A204.1 (cell line): ENCODE measurements at regions not wholly inside any gene's neighbourhood (a gene's known extent, or its start where the extent isn't known, plus 50 kb on each side); places are given as distances from the start of the nearest gene placed in this dataset.

Experiments used
- FAIRE-seq: peaks from 2 replicates; lab custom pipeline; 2012; peaks lifted over from hg19 to GRCh38; lab: Jason Lieb, UNC

DNA sequence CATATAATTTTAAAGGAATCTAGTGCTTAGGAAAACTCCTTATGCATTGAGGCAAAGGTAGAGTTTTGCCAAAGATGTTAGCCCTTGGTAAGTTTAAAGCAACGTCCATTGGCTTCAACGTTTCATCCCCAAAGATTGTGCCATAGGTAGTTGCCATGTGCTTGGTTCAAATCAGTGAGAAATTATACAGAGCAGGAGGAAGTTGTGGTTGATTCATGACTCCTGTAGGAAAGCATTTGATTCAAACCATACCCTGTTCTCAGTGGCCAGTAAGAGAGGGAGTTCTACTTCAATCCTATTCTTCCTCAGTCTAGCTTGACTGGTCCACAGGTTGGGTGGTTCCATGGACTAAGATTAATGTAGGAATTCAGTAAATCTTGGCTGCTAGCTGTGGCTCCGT, 535.6 kb downstream of the QKI start:
- FAIRE-seq, result no peak

DNA sequence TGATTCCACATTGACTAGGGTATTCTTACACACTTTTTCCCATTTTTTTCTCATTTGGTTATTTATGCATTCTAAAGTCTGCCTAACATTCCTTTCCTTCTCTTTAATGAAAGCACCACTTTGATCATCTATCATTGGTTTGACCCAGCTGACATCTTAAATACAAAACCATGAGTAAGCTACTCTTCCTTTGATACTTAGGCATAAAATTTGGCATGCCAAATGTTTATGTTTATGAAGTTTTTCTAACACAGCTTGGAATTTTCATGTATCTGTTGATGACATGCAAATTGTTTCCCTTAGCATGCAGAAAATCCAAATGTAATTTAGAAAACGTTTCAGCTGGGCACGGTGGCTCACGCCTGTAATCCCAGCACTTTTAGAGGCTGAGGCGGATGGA, 534.9 kb downstream of the QKI start:
- FAIRE-seq, result no peak

DNA sequence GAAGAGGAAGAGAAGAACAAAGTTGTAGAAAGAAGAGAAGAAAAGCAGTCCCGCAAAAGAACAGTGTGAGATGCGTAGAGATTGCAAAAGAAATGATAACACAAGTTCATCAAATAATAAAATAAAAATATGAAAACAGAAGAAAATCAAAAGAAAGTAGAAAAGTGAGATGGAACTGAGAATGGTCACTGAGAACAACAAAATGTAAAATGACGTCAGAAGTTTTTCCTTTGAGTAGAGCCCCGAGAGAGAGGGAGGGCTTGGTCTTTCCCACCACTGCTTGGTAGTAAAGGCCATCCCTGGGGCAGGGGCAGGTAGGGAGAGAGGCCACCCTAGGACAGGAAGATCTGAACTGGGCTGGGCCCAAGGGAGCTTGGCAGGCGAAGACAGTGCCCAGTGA, 533.7 kb downstream of the QKI start:
- no peak for FAIRE-seq

DNA sequence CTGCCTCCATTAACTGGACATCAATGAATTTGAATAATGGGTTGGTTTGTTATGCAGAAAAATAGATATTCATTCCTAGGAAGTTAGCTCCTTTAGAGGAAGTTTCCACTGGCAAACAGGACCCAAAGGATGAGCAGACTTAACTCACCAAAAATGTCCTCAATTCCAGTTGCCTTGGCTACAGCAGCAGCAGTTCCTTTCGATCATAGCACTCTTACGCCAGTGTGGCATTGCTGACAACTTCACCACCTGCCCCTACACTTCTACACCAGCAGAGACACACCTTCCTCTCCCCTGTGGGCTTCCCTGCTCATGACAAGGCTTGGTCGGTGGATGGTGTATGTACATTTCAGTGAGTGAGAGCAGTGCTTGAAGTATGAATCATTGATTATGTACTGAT, 532.8 kb downstream of the QKI start:
- no peak for FAIRE-seq

DNA sequence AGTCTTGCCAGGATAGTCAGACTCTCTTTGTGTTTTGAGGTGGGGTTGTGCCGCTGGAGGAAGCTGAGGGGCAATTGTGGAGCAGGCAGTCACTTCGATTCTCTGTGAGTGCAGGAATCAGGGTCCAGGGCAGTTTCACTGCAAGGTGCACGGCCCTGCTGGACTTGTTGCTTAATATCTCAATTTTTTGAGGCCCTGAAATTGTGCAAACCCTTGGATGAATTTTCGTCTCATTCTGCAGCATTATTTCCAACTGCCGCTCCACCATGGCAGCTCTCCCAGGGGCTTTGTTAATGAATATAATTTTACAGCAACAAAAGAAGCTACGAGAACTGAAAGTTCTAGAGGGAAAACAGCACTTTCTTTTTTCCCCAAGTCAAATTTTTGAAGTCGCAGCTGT, 531.9 kb downstream of the QKI start:
- FAIRE-seq, result no peak

DNA sequence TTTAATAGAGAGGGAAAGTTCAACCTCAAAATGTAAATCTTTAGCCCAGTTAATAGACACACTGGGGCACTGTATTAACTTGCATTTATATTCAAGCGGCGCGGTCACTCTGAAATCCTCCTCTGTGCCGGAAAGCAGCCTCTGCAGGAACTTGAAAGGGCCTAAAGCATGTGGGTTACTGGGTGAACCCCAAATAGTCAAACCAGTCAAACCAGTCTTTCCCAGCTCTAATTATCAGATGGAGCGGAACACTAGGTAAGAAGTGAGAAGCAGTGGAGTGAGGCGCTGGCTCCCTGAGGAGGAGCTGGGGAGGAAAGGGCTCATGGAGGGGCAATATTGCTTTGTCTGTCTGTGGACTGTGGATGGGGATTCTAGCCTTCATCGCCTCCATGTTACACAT, 531.3 kb downstream of the QKI start:
- no peak for FAIRE-seq

DNA sequence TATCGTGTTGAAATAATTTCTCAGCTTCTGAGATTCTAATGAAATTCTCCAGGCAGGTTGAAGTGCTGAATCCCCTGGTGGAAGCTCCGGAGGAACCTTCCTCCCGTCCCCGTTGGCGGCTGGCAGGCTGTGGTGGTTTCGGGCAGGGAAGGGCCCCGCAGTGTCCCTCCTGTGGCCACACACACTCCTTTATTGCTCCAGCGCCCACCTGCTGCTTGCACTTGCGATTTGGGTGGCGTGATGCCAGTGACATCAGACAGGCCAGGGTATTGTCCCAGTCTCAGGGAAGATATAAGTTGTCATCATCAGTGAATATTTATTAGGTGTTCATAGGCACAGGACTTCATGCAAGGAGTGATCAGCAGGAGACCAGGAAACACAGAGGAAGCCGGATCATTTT, 530.4 kb downstream of the QKI start:
- no peak for FAIRE-seq

DNA sequence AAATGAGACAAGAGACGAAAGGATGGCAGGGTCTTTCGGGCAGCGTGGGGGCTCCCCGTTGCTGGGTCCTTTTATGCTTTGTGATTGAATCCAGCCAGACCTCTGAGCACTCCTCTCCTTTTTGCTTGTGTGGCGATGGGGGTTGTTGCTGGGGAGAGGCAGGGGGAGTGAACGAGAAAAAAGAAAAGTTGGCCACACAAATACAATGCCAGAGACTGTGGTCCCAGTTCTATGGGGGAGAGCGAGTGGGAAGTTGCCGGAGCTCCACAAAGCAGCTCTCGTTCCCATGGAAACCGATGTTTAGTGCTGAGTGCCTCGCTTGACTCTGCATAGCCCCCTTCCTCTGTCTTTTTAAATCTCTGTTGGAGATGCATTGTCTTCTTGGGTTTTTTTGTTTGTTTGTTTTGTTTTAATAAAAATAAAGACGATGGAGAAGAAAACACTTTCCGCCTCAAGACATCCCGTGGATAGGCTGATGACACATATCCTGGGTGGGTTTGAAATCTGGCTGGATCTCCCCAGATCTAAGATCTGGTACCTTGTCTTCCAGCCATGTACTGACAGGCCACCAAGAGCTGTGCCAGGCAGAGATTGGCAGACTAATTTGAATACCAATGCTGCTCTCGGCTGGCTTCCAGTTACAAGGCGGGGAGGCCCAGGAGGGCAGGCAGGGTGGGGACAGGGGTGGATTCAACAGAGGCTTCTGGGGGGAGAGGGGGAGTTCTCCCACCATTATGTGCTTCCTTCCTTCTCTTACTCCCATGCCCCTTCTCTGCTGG, 529.3 kb downstream of the QKI start:
- no peak for FAIRE-seq

DNA sequence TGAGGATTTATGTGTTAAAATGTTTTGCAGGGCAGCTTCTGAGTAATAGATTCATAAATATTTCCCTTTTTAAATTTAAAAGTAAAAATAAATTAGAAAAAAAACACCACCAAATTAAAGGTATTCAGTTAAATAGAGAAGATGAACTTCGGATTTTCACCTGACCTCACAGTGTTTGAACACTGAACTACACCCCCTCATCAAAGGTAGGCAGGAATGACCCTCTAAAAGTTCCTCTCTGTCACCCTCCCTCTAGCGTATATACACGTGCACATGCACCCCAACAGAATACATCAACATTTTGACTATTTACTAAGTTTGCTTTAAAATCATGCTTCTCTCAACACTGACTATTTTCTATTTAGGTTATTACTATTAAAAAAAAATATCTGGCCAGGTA, 528.3 kb downstream of the QKI start:
- no peak for FAIRE-seq

DNA sequence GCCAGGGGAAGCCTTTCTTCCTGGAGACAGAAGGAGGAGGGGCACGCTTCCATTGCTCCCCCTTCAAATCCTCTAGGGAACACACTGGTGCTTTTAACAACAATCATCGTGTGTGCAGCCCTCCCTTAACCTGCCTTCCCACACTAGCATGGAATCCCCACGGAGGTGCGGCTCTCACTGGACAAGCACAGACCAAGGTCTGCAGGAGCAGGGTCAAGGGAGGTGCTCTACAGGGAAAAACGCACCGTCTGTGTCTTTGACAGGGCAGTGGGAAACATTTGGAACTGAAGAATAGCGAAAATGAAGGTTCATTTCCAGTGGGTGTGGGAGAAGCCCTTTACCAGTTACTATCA, 527.1 kb downstream of the QKI start:
- no peak for FAIRE-seq

DNA sequence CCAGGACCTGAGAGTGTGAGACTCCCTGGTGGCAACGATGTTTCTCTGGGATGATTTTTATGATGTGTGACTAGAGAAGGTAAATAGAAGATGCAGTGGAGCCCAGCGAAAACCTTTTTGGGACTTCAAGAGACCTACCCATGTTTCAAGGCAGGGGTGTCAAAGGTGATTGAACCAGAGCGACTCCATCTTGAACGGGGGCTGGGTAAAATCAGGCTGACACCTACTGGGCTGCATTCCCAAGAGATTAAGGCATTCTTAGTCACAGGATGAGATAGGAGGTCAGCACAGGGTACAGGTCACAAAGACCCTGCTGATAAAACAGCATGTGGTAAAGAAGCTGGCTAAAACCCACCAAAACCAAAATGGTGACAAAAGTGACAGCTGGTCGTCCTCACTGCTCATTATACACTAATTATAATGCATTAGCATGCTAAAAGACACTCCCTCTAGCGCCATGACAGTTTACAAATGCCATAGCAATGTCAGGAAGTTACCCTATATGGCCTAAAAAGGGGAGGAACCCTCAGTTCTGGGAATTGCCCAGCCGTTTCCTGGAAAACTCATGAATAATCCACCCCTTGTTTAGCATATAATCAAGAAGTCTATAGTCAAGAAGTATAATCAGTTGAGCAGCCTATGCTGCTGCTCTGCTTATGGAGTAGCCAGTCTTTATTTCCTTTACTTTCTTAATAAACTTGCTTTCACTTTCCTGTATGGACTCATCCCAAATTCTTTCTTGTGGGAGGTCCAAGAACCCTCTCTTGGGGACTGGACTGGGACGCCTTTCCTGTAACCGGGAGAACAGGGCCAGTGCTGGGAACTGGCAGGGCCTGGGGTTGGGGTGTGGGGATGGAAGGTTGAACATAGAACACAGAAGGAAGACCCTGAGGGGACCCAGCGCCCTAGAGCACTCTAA, 526.4 kb downstream of the QKI start:
- FAIRE-seq, result no peak

DNA sequence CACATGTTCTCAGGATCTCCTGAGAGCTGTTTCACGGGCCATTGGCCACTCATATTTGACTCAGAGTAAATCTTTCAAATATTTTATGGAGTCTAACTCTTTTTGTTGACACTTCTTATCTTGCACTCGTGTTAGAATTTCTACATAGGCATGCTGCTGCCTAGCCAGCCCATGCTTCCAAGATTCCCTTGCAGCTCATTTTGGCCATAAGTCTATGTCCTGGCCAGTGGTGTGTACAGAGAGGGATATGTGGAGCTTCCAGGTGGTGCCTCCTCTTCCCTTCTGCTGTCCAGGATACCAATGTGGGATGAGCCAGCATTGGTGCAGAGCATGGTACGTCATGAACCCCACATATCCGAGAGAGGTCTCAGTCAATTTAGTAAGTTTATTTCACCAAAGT, 522.6 kb downstream of the QKI start:
- no peak for FAIRE-seq

DNA sequence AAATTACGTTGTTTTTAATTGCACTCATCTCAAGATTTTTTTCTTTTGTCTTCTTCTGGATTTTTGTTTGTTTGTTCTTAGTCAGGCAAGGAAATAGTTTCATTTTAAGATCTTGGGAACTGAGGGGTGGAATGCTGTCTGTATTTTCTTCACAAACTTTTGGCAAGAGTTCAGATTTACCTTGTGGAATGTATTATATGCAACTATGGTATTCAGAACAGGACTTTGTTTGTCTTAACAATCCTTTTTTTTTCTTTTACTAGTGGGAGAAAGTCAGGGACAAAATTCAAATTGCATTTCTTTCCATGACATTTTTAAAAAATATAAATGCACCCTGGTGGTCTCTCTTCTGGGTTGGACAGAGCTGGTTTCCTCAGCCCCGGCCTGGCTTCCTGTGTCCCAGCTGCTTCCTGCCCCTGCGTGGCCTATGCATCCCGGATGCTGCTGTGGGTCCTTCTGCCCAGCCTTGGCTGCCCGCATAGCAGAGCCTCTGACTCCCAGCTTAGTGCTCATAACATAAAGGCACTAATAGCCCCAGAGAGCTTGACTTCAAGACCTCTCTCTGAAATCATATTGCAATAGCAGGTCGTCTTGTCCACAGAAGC, 520.7 kb downstream of the QKI start:
- no peak for FAIRE-seq

DNA sequence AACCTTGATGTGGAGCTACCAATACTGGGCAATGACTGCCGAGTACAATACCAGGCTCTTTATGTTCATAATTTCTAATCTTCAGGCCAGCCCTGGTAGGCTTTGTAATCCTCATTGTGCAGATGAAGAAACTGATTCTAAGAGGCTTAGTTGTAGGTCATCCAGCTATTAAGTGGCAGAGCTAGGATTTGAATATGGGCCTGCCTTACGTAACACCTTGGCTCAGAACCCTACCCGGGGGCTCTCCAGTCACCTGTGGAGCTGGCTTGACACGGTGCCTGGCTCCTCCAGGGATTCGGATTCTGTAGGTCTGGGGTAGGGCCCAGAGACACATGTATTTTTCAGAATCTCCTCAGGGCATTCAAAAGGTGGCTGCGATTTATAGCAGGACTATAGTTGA, 515.5 kb downstream of the QKI start:
- FAIRE-seq, result no peak

DNA sequence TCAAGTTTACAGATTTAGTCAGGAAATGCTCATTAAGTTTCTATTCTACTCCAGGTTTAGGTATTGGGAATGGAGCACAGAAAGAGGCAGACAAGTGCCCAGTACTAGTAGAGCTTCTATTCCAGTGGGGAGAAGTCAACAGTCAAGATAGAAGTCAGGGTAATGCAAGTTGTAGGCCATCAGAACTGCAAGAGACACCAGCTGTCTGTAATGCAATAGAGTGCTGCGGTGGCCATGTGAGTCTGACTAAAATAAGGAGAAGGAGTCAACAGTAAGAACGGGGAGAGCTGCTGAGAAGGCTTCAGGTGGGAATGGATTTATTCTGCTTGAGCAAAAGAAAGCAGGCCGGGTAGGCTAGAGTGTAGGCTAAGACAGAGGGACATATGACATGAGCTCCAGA, 515.0 kb downstream of the QKI start:
- no peak for FAIRE-seq

DNA sequence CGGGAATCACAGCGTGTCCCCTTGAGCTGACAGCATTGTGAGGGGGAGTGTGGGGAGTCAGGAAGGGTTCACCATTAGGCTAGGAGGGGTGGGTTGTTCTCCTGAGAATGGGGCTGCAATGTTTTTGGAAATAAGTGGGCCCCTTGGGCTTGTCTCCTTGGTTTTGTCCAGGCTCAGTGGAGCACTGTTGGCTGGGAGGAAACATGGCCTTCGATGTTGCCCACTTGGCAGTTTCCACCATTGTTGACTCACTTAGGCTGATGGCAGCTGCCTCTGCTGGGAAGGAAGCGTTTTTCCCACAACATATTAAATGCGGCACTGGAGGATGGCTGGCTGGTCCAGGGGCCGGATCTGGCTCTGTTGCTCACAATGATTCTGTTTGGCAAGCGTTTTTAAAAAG, 512.1 kb downstream of the QKI start:
- FAIRE-seq, result no peak

DNA sequence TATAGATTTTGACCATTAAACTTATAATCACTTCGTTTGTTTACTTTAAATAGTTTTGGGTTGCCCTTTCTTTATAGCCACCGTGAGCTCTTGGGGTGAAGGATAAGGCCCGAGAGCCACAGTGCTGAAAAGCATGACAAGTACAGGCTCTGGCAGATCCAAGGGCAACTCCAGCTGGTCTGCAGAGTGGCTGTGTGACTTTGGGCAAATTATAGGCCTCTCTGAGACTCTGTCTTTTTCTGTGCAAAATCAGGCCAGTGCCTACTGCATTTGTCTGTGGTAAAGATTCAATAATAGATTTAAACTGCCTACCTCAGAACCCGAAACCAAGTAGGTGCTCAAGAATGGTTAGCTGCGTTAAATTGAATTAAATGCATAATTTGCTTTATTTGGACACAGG, 511.3 kb downstream of the QKI start:
- no peak for FAIRE-seq

DNA sequence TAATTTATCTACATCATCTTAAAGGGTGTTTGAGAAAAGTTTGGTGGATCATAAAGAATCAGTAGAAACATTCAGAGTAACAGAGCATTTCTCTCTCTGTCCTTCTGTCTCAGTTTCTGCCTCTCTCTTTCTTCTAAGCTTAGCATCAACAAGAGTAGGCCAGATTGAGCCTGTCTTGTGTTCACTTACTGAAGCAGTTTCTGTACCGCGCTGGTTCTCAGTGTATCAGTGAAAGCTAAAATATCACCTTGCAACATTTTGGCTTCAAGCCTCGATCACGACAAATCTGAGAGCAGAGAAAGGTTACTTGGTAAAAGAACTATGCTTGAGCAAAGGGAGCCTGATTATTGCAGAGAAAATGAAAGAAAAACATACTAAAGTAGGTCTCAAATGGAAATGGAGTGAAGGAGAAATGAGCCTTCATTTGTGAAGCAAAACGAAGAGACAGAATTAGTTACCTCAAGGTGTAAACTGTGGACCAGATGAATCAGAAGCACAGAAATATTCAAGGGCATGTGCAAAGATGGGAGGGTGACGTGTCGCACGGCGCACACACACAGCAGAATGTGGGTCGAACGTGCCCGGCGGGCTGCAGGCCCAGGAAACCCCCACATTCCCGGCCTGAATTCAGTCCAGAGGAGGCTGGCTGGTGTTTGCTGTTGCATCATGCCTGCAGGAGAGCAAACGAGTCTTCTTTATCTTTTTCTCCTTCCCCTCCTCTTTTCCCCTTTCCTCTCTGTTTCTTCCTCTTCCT, 509.3 kb downstream of the QKI start:
- FAIRE-seq, result no peak

DNA sequence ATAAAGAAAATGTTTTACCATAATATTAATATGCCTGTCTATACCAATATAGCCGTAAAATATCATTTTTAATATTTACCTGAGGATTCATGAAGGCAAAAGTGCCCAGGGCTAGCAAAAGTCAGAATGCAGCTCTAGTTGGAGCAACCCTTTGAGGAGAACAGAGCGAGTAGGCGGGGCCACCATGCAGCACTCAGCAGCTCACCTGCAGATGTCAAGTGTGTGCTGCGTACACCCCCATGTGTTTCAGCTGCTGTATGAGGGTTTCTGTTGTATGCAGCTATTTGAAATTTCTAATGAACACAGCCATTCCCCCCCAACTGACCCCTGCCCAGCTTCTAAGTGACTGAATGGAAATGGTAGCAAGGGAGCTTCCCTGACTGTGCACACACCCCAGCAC, 508.0 kb downstream of the QKI start:
- FAIRE-seq, result no peak

DNA sequence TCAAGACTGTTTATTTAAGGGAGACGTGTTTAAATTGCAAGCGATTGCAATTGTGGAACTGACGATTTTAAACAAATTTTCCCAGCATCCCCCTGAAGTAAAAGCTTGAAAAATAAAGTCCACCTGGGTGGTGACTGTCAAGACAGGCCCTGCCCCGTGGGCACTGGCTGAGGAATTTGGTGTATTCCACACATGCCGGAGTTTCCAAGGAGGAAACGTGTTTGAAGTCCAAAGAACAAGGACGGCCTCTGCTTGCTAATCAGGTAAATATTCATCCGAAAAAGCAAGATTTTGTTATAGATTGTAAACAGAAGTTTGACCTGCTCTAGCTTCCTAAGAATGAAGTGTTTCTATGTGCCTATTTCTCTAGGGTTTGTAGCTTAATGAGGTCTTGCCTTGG, 505.1 kb downstream of the QKI start:
- no peak for FAIRE-seq

DNA sequence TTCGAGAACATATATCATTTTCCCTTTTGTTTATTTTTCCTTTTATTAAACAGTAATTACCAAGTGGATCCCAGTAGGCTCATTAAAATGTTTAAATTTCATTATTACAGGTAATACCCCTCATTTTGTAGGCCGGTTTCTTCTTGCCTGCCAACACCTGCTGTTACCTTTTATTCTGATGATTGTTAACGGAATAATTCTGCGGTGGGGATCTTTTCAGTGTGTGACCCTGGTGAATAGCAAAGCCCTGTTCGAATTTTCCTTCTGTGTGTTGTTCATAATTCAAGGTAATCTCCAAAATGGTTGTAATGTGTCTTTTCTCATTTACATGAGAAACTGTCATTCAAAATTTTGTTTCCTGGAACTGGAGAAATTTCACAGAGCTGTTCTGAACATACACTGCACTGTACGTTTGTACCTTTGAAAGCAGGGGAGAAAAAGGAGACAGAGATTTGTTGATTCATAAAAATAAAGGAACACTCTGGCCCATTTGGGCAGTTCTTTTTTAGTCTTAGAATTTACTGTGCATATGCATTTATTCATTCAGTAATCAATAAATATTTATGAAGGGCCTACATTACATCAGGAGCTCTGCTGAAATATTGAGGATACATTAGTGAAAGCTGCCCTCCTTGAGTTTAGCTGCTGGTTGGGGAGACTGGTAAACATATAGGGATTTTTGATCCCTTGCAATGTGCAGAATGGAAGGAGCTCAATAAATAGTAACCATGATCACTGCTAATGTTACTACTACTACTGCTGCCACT, 502.0 kb downstream of the QKI start:
- no peak for FAIRE-seq

DNA sequence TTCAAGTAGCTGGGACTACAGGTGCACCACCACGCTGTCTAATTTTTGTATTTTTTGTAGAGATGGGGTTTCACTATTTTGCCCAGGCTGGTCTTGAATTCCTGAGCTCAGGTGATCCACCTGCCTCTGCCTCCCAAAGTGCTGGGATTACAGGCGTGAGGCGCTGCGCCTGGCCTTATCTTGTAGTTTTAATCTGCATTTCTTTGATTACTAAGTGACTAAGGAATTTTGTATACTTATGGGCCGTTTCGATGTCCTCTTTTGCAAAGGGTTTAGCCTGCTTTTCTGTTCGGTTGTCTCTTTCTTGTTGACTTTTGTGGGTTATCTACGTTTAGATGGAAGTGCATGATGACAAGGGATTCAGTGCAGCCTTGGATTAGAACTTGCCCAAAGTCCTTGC, 500.6 kb downstream of the QKI start:
- no peak for FAIRE-seq
